GM12873 (cell line): ENCODE measurements at regions not wholly inside any gene's neighbourhood (a gene's known extent, or its start where the extent isn't known, plus 50 kb on each side); places are given as distances from the start of the nearest gene placed in this dataset.

Experiments
- CTCF ChIP-seq: IDR thresholded peaks from 2 replicates; pipeline ENCODE4 v1.5.1; 2012; ENCODE audit warnings: low read depth, mild to moderate bottlenecking, moderate library complexity, low read length, control low read depth; ENCODE audit not compliant: insufficient read depth; ENCODE audit errors: missing control alignments

GRCh38 chr13:64311948-64312347 is 2896.3 kb upstream of the PCDH20 start:
- no peak for TF ChIP-seq CTCF

DNA sequence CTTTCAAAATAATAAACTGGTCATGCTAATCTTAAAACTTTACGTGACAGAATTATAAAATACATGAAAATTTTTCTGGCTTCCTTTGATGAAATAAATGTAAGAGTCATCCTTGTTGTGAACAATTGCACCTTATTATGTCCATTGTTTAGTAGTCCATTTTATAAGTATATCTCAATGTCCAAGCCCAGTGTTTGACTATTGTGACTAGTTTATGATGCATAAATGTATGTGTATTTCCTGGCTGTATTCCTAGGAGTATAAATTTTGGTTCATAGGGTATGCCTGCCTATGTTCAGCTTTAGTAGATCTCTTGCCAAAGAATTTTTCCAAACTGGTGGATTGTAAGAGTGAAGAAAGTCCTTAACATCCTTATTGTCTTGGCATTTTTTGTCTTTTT is 2895.5 kb upstream of the PCDH20 start:
- no peak for TF ChIP-seq CTCF

- TF ChIP-seq CTCF = no peak
These were observed 2889.6 kb upstream of the PCDH20 start for GRCh38 chr13:64305246-64305645.

DNA sequence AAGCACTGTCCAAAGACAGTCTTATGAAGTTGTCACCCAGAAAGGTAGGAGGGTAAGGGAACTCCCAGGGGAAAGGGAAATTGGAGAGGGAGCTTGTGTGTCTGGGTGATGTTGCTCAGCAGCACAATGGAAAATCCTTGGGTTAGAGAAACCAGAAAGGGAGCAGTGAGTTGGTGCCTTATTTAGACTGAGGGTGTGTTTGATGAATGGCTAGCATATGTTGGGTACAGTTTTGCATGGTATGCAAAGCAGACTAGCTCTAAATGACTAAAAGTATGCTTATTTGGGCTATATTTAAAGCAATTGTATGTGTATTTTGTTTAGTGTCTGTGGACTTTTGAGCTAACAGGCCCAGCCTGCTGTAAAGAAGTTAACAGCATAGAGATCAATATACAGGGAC is 2884.6 kb upstream of the PCDH20 start:
- no peak for TF ChIP-seq CTCF

GRCh38 chr13:64293923-64294322 is 2878.3 kb upstream of the PCDH20 start:
- TF ChIP-seq CTCF = no peak

- TF ChIP-seq CTCF = no peak
These were observed 2874.1 kb upstream of the PCDH20 start for GRCh38 chr13:64289702-64290101.

- TF ChIP-seq CTCF = no peak
These were observed 2868.3 kb upstream of the PCDH20 start for GRCh38 chr13:64283926-64284325.
